Mucosa of descending colon (tissue), 3 donors: ENCODE measurements at regions not wholly inside any gene's neighbourhood (a gene's known extent, or its start where the extent isn't known, plus 50 kb on each side); places are given as distances from the start of the nearest gene placed in this dataset.

ENCODE experiments used
- ATAC-seq: fragments of 200-7000 bp; cut with Tn5 transposase; one replicate; pipeline ENCODE4 v1.9.1; 2020; ENCODE audit warnings: mild to moderate bottlenecking, moderate library complexity
- DNase-seq, 3 donors: peaks; one replicate each; pipeline ENCODE4 v3.0.0-alpha.2; 2020
- H3K36me3 ChIP-seq: fragments of 200-600 bp; one replicate; pipeline ENCODE4 v1.8.0; 2021; ENCODE audit warnings: low read depth, mild to moderate bottlenecking
- H3K4me1 ChIP-seq: fragments of 200-600 bp; one replicate; pipeline ENCODE4 v1.8.0; 2021; ENCODE audit warnings: low read depth, mild to moderate bottlenecking
- H3K4me3 ChIP-seq: fragments of 200-600 bp; one replicate; pipeline ENCODE4 v1.8.0; 2021; ENCODE audit warnings: mild to moderate bottlenecking
- H3K9me3 ChIP-seq: fragments of 200-600 bp; one replicate; pipeline ENCODE4 v1.8.0; 2021; ENCODE audit warnings: mild to moderate bottlenecking
- intact Hi-C, 2 donors: fragments of 100-400 bp; cut with DNase I in 1 of 2; cut with micrococcal nuclease in 1 of 2; formaldehyde crosslinking; loops; one replicate each; pipeline versions ENCODE4 v1.11.0 to v1.11.1; 2022; cut with DNase I, micrococcal nuclease
- TF ChIP-seq, protein P1 (sequence below): fragments of 200-600 bp; IDR thresholded peaks from one replicate; pipeline ENCODE4 v1.8.0; 2022; ENCODE audit warnings: antibody characterized with exemption, mild to moderate bottlenecking
- donor health status: DM: no; HTN: no; CAD: no; lungs with moderate emphysema.
- donor health status: DM: no; HTN: no; CAD: no.
- donor health status: DM: no; HTN: yes; CAD: no.

DNA sequence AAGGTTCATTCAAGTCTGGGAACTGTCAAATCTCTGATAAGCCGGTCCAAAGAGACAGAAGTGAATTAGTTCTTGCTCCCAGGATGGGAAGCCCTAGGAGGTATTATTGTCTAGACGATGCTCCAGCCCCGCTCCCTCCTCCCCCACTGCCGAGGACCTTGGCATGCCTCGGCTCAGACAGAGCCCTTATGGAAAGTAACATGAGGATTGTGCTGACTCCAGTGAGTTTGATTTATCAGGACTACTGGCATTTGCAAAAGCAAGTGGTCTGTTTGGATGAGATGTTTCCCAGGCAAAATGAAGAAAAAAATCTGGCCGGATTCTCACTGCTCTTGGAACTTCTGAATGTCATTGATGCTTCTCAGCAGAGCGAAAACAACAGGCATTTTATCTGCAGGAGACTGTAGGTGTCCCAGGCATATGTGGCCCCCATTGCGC lies 341.0 kb downstream of the ETS1 start:
- intact Hi-C loops: no loop called here
- no peak for ATAC-seq
- DNase-seq: no peak
- TF ChIP-seq, protein P1, sequence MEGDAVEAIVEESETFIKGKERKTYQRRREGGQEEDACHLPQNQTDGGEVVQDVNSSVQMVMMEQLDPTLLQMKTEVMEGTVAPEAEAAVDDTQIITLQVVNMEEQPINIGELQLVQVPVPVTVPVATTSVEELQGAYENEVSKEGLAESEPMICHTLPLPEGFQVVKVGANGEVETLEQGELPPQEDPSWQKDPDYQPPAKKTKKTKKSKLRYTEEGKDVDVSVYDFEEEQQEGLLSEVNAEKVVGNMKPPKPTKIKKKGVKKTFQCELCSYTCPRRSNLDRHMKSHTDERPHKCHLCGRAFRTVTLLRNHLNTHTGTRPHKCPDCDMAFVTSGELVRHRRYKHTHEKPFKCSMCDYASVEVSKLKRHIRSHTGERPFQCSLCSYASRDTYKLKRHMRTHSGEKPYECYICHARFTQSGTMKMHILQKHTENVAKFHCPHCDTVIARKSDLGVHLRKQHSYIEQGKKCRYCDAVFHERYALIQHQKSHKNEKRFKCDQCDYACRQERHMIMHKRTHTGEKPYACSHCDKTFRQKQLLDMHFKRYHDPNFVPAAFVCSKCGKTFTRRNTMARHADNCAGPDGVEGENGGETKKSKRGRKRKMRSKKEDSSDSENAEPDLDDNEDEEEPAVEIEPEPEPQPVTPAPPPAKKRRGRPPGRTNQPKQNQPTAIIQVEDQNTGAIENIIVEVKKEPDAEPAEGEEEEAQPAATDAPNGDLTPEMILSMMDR: no peak
- Histone ChIP-seq H3K4me3 (no peak overlapping the region), H3K36me3 (no peaks in the 10 kb centered on the region), H3K4me1 (no peaks in the 10 kb centered on the region), H3K9me3 (no peaks in the 10 kb centered on the region)

DNA sequence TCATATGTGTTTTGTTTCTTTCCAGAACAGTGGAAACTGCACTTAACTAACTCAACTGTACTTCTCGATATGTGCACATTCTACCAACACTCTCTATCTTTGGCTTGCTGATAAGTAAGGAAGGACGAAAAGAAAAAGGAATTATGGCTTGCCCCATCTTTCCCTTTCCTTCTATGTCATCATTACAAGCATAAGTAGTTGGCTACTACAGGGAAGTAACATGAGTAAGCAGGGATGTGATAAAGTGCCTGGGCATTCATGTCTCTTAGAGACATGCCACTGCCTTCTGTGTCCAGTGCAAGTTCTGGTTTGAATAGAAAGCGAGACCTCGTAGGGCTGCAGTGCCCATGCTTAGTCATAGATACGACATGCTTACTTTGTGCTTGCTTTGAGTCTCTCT lies 342.5 kb downstream of the ETS1 start:
- Histone ChIP-seq H3K9me3 (no peaks in the 10 kb centered on the region), H3K36me3 (no peaks in the 10 kb centered on the region), H3K4me1 (no peaks in the 10 kb centered on the region), H3K4me3 (no peak overlapping the region)
- ATAC-seq (no peak), DNase-seq (no peak)
- TF ChIP-seq, protein P1: no peak
- intact Hi-C loops: no loop called here

DNA sequence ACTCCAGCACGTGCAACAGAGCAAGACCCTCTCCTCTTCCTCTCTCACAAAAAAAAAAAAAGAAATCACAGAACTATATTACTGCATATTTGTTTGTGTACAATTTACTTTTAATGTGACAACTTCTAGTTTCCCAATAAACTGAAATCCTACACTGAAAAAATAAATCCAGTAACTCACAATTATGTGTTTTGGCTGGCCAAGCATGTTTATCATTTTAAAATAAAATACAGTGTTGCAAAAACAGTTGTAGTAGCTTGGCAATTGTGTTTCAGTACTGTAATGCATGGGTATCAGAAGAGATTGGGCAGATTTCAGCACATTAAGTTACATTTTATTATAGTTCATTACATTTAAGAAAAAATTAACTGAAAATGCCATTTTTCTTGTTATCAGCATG lies 344.9 kb downstream of the ETS1 start:
- Histone ChIP-seq H3K4me1 (no peaks in the 10 kb centered on the region), H3K36me3 (no peaks in the 10 kb centered on the region), H3K4me3 (no peak overlapping the region), H3K9me3 (no peaks in the 10 kb centered on the region)
- intact Hi-C loops: no loop called here
- DNase-seq (no peak), ATAC-seq (no peak)
- TF ChIP-seq, protein P1: no peak

DNA sequence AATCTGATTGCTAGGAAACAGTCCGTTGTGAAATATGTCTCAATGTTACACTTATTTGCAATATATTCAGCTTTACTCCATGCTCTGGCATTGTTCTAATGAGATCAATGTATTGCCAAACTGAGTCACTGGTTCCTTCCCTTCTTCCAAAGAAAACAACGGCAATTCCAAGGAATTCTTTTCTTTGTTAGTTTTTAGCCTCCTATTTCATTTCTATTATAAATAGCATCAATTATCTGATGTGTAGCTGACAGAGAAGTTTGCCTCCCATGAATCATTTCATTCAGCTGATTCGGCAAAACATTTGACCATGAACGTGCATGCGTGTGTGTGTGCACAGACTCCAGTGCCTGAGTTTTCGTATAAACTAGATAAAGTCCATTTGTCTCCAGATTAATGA lies 346.8 kb downstream of the ETS1 start:
- no peak for DNase-seq
- intact Hi-C loops: no loop called here
- Histone ChIP-seq H3K4me1 (no peaks in the 10 kb centered on the region), H3K36me3 (no peaks in the 10 kb centered on the region), H3K4me3 (no peak overlapping the region), H3K9me3 (no peaks in the 10 kb centered on the region)
- no peak for ATAC-seq
- TF ChIP-seq, protein P1: no peak

DNA sequence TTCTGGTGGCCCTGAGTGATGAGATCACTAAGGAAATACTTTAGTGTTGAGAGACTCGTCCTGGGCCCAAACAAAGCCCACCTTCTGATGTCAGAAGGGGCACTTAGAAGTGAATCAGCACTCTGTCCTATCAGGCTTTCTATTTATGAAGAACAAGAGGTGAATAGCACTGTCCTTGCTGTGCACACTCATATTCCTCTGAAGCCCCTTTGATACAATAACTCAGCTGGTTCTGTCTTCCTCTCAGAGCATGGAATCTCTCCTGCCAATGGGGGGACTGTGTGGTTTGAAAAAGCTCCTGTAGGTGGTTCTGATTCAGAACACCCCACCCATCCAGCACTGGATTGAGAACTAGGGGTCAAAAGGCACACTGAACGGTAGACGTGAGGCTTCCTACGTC lies 348.1 kb downstream of the ETS1 start:
- intact Hi-C loops: no loop called here

More for the DNA sequence above, 348.1 kb downstream of the ETS1 start:
- DNase-seq (no peak), ATAC-seq (no peak)
- H3K9me3 ChIP-seq: no peaks in the 10 kb centered on the region
- no peaks in the 10 kb centered on the region for H3K4me1 ChIP-seq
- TF ChIP-seq, protein P1: no peak
- H3K36me3 ChIP-seq: no peaks in the 10 kb centered on the region
- H3K4me3 ChIP-seq: no peak overlapping the region
